Stimulated activated CD4-positive, alpha-beta T cell treated with anti-CD3 and anti-CD28 coated beads, Interleukin-15, amount 100 ng/mL, for 24 hours (primary cell): ENCODE measurements at regions not wholly inside any gene's neighbourhood (a gene's known extent, or its start where the extent isn't known, plus 50 kb on each side); places are given as distances from the start of the nearest gene placed in this dataset.

Source experiments
- DNase-seq: peaks from one replicate; pipeline ENCODE4 v3.0.0-alpha.2; 2020

DNA sequence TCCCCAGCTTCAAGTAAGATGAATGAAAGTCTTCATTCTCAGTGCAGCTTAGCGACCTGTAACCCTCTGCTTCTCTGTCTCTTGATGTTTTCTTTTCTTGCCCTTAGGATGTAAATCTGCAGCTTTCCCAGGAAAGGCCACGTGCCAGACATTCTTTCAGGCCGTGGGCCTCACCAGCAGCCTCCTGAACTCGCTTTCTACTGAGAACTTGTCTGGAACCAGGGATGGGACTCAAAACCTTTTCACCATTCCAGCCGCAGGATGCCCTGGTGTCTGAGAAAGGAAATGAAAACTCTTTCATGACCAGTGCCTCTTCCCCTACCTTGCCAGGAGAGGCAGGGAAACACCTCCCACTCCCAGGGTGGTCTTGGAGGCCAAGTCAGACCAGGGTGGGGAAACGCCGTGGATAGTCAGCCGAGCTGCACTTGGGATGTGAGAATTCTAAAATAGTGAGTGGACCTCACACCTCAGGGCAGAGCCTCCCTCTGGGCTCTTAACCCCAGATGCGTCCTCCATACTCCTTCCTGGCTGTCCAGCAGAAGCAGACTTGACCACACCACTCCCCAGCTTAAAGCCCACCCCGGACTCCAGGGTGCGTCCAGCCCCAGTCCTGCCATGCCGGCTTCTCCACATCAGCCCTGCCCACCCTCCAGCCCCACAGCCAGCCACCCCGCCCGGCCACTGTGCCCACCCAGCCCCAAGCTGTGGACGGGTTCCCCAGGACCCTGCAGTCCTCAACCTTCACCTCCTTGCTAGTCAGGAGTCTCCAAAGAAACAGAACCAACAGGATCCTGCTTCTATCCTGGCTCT is 115.5 kb downstream of the TWIST2 start:
- no peak for DNase-seq

DNA sequence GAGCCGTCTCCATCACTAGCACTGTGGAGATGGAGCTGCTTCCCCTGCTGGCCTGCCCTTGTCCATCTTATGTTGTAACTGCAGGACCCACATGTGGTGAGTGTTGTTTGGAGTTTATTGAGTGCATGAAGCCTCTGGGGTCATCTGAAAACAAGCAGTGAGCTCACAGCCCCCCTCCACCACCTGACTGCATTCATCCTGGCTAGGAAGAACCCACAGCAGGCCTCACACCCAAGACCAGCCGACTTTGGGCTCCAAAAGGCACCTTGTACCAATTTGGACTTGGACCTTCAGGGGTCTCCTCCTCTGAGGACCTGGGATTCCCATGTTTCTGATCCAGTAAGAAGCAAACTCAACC is 116.1 kb downstream of the TWIST2 start:
- no peak for DNase-seq

DNA sequence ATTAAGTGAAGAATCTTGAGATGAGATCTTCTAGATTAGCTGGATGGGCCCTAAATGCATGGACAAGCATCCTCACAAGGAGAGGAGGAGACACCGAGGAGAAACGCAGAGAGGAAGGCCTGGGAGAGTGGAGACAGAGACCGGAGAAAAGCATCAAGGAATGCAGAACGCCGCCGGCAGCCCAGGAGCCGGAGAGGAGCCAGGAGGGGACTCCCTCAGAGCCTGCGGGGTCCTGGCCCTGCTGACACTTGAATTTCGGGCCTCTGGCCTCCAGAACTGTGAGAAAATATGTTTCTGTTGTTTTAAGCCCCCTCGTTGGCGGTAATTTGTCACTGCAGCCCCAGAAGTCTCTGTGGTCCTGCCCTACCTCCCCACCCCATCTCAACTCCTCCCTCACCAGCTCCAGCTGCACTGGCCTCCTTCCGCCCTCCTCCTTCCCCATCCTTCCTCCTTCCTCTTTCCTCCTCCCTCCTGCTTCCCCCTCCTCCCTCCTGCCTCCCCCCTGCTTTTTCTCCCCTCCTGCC is 116.7 kb downstream of the TWIST2 start:
- DNase-seq: no peak

DNA sequence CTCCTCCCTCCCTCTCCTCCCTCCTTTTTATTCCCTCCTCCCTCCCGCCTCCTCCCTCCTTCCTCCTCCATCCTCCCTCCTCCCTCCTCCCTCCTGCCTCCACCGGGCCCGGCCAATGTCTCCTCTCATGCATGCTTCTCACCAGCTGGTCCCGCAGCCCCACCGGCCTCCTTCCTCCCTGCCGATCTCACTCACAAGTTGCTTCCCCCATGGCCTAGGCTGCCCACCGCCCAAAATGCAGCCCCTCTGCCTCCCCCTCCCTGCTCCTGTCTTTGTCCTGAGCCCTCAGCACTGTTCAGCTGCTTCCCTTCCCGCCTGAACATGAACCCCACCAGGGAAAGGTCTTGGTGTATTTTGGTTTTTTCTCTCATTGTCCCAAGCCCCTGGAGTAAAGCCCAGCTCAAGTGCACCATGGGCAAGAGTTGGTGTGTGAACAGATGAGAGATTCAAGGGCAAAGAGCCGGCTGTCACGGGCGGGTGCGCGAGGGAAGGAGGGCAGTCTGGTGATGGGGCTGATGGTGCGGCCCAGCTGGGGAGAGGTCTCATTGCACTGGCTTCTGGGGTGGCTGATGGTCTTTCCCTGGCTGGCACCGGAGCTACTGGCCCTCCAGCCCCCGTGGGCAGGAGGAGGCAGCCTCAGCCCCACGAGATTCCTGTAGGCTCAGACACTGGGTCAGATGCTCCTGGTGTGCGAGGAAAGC is 117.6 kb downstream of the TWIST2 start:
- no peak for DNase-seq

DNA sequence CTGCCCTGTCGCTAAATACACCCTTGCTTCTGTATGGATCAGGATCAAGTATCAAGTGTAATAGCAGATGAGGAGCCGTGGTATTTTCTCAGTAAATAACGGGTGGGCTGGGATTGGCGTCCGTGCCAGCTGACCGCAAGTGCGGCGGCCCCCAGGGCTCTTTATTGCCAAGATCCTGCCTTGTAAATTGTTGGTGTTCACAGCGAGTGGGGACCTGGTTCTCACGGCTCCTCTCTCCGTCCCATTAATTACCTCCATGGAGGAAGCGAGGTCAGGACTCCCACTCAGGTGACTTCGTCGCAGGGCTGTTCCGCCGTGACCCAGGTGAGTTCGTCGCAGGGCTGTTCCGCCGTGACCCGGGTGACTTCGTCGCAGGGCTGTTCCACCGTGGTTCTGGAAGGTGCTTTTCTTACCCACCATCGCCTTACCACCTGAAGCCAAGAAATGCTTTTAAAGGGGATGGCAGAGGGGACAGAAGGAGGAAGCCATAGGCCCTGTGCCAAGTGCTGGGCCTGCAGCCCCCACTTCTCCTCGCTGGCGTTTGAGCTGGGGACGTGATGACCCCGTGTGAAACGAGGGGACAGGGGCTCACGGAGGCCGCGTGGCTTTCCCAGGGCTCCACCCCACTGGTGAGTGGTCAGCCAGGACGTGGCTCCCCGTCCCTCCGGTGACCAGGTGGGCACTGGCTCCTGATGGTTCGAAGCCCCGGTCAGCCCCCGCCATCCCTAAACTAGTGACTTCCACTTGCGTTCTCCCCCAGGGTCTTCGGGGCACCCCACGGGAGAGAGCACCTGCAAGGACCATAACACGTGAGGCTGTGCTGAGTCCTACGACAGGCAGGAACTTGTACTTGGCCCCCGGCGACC is 118.4 kb downstream of the TWIST2 start:
- DNase-seq: no peak

DNA sequence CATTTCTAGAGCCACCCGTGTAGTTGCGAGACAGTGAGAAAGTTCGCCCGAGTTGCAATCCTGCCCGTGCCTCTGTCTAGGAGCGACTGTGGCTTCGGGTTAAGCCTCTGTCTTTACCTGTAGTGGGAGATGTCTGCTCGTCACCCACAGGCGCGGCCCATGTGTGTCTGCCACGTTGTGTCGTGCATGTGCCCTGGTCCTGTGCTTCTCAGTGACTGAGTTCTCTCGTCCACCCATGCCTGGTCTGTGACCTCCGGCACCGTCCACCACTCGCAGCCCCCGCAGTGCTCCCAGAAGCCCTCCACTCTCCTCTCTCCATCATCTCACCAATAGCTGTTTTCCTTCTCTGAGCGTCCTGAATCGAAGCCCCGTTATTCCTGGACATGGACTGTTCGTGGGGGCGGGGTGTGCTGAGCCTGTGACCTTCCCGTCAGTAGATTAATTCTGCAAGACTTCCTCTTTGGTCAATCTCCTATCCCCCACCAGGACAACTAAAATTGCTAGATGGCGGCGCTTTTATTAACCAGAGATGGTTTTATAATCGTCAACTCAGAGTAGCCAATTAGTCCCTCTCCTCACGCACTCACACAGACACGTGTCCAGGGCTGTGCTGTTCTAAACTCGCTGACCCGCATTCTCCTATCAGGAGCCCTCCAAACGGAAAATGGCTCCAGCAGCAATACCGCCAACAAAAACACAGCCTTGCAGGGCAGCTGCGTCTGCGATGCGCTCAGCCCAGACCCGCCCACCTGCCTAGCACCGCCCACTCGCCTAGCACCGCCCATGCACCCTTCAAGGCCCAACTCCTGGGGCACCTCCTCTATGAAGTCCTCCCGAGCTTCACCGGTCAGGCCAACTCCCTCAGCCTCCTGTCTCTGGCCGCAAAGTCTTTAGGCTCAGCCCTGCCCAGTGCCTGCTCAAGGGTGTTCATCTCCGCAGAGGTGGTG is 119.4 kb downstream of the TWIST2 start:
- DNase-seq: no peak

DNA sequence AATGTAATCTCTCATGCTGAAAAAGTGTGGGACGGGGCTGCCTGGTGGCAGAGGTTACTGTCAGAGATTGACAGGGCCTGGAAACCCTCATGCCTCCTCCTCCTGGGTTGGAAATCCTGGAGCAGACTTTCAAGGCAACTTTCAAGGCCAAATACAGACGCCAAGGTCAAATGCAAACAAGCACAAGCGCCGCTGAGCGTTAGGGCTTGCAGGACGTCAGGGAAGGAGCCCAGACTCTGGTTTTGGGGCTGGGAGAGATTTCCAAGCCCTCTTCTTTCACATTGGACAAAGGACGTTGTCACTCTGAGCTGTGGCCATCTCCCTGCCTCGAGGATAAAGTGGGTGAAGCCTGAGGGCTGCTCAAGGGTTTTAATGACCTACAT is 120.1 kb downstream of the TWIST2 start:
- no peak for DNase-seq

DNA sequence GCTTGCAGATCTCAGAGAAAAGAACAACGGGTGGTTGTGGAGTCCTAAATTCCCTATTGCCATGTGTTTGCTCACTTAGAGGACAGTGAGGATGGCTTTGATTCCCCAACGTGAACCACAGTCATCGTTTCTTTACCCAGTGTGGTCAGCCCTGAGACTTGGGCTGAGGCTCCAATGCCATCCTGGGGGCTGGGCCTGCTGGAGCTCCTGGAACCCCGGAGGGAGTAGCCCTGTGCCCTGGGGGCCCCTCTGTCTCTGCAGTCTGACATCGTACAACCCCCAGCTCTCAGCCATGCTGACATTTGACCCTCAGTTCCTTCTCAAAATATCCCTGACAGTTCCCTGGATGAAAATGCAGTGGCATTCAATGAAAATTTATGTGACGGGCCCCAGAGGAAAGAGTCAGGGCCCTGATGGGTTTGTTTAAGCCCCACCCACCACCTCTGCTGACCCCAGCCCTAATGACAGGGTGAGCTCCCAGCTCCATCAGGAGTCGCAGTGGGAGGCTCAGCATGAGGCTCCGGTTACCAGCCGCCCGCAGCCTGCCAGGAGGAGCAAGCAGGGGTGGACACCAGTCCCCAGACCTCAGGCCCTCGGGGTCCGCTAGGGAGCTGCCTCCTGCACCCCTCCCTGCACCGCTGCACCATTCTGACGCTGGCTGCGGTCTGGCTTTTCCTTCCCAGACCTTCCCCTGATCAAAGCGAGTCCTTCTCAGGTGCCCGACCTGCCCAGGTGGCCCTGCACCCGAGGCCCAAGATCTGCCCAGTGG is 120.9 kb downstream of the TWIST2 start:
- no peak for DNase-seq

DNA sequence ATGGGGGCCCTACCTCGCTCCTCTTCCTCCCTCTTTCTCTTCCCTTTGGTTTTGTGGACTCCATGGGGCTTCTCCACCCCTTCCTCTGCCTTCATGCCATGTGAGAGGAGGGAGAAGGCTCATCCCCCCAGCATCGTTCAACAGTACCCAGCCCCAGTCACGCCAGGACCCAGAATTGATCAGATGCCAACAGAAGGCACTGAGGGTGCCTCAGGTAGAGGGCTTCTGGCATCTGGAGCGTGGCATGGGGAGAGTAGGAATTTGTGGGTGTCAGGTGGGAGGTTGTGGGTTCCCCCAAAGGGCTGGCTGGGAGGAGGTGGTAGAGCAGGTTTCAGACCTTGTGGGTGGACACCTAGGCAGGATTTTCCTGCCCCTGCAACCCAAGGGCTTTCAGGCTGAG is 122.0 kb downstream of the TWIST2 start:
- no peak for DNase-seq

DNA sequence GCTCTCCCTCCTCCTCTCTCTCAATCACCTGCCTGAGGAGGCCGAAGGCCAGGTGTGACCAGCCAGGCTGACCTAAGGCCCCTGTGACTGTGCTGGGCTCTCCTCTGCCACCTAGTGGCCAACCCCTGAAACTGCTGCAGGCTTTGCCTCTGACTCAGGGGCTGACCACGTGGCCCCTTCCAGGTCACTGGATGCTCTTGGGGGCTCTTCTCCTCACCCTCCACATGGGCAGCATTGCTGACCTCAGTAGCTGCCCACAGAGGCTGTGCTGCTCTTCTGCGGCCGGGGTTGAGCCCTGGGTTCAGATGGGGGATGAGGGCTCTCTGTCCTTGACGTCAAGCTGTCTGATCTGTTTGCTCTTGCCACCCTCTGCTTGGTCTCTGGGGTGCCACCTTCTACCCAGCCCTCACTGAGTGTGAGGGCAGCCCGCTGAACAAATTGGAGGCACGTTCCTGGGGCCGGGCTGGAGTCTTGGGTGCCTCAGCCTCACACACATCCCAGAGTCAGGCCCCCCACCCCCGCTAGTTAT is 122.7 kb downstream of the TWIST2 start:
- peak; percentile 51 for DNase-seq

DNA sequence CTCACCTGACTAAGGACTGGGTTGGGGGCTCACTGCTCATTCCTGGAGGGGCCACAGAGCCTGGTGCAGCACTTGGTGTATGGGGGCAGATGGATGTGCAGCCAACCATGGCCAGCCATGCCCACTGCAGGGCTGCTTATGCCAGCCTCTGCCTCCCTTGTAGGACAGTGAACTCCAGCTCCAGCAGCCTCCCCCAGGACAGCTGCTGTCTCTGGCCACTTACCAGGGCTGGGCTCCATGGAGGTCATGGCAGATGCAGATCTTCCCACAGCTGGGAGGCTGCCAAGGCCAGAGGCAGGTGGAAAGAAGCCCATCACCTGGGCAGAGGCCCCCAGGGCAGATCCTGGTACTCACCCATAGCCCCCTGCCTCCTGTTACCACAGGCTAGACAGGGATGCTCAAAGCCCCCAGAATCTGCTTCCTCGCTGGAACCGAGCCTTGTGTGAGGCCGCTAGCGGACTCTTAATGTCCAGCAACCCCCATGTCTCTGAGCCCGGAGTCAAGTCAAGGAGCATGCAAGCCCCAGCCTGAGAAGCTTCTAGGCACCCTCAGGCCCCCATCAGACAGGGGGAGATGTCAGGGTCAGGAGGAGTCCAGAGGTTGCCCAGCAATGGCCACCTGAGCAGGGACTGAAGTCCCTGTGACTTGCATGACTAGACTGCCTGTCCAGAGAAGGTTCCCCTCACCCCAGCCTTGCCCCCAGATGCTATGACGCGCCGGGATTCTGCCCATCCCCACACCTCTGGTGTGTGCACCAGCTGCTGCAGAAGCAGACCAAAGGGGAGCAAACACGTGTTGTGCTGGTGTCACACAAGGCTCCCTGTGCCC is 123.6 kb downstream of the TWIST2 start:
- no peak for DNase-seq

DNA sequence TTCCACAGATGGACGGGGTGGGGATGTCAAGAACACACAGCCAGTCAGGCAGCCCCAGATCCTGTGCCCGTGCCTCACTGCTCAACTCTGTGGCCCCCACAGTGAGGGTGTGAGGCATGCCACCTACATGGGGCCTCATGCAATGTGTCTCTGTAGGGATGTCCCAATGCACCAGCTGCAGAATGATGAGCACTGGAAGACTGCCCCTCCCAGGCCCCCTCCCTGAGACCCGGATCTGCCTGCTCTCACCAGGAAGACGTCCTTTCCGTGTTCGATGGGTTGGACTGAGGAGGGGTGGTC is 124.2 kb downstream of the TWIST2 start:
- no peak for DNase-seq

DNA sequence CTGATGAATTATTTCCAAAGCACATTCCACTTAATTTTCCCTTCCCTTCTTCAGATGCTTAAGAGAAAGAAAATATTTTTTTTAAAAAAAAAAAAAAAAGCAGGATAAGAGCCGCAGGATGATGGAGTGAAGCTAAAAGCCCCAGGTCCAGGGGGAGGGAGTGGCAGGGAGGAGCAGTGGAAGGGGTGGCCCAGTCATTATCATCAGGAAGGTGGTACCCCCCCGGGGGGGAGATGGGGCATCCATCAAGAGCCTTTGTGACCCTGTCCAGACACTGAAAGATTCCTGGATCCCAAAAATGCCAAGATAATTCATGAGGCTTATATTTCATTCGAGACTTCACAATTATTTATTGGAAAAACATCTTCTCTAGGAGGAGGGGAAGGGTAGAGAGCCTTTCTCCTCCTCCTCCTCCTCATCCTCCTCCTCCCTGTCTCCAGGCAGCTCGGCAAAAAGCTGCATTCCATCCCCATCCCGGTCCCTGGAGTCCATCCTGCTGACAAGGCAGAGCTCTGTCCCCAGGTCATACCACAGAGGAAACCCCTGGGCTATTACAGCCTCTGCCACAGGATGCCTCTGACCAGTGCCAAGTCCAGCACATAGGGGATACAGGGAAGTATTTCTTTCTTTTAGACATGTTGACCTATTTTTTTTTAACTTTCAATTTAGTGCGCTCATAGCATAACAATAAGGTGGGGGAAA is 125.3 kb downstream of the TWIST2 start:
- no peak for DNase-seq

DNA sequence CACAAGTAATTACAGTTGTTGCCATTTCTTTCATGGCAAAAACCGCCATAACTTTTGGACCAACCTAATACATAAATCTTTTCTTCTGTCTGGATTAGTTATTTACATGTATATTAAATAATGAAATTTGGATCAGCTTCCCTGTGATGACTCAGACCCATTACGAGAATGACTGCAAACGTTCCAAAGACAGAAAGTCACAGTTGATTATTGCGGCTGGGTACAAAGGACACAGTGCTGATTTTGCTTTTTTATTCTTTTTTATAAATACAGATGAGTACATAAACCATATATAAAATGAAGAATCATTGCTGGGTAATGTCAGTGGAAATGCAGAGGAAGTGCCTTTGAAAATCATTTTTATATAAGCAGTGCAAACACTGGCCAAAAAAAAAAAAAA is 126.2 kb downstream of the TWIST2 start:
- no peak for DNase-seq

DNA sequence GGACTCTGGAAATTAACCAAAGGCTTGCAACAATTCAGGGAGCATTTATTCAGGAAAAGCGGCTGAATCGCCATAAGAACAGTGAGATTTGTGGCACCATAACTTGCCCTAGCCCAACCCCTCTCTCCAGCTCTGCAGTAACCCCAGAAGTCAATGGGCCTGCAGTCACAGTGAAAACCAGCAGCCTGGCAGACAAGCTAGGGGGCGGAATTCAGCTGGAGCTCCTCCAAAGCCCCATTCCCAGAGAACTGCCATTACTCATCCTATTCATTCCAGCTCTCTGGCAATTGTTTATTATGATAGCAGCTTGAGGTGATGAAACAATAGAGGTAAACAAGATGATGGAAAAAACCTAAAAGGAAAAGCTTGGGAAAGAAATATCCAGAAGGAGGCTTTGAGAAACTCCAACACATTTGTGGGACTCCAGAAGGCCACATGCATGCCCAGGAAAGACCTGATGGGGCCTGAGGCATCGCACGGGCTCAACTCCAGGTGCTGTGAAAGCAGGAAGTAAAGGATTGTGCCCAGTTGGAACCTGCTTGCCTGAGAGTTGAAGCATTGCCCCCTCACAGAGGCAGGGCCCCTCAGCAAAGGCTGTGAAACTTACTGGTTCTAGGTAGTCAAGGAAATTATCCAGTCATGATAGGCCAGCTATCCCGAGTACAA is 126.7 kb downstream of the TWIST2 start:
- DNase-seq: no peak

DNA sequence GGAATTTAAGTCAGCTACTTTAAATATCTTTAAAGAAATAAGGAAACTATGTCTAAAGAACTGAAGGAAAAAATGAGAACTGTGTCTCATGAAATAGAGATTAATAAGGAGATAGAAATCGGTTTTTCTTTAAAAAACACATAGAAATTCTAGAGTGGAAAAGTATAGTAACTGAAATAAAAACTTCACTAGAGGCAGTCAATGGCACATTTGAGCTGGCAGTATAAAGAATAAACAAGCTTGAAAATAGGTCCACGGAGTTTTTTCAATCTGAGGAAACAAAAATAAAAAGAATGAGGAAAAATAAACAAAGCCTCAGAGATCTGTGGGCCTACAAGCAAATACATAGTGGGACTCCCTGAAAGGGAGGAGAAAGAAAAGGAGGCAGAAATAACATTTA is 127.5 kb downstream of the TWIST2 start:
- no peak for DNase-seq

DNA sequence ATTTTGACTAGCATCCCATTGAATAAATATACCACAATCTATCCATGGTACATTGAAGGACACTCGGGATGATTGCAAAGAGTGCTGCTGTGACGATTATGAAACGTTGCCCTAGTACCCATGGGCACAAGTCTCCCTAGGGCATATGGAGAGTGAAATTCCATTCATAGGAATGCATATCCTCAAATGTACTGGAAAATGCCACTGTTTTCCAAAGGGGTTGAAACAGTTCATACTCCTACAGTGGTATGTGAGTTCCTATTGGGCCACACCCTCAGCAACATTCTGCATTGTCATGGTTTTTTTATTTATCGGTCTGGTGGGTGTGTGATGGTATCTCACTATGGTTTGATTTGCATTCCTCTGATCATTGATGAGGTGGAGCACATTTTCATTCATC is 130.6 kb downstream of the TWIST2 start:
- DNase-seq: no peak

DNA sequence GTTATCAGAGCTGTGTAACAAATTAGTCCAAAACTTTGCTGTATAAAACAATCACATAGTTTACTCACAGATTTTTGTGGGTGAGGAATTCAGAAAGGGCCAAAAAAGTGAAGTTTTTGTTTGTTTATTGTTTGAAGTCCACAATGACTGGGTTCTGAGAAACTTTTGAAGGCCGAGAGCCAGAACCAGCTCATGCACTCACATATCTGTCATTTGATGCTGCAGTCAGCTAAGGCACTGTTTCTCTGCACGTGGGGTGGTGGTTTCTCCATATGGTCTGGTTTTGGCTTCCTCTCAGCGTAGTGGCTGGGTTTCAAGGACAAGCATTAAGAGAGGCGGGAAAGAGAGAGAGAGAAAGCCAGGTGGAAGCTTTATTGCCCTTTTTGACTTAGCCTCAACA is 131.8 kb downstream of the TWIST2 start:
- no peak for DNase-seq

DNA sequence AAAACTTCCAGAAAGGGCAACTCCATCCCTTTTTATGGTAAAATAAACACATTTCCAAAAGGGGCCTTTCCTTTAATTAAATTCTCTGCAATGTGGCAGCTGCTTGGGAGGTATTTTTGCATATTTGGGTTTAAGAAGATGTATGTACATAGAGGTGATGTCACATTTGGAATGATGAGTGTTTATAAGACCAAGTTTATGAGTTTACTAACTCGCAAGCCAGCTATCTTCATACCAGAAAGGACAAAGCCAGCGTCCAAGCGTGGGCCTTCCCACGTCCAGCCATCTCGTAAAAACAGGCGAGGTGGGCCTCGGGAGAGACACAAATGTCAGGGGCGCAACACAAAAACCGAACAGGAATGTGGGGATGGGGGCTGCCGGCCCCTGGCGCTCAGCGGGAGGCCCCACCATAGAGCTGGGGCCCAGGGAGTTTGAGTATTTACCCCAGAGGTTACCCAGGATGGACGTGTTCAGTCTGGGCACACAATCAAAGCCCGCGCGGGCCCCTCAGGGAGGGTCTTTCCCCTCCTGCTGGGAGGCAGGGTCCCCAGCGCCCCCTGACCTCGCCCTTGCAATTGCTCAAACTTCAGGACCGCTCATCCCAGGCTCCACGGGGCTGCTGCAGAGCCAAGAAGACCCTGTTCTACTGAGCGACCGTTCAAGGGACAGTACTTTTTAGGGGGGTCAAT is 137.3 kb downstream of the TWIST2 start:
- no peak for DNase-seq
